ENCODE measurements at regions not wholly inside any gene's neighbourhood (a gene's known extent, or its start where the extent isn't known, plus 50 kb on each side); places are given as distances from the start of the nearest gene placed in this dataset.

DNA sequence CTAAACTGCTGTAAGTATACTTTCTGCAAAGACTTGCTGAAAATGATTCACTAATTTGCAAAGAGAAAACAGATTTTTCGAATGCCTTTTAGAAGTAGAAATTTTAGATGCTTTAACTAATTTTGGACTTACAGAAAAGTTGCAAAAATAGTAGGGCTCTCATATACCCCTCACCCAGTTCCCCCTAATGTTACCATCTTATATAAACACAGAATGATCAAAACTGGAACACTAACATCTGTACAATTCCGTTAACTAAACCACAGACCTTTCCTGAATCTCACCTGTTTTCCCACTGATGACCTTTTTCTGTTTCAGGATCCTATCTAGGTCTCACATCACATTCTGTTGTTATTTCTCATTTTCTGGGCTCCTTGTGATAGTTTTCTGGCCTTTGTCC, 454.8 kb downstream of the SHQ1 start:
- H3K9me3 ChIP-seq (ENCODE audit: control insufficient read depth, insufficient read depth, low read length): no peaks in the 10 kb centered on the region
- H3K79me1 ChIP-seq (ENCODE audit: low read depth in 1 of 2, low read length in 2 of 2): peaks cover 41 to 70% of the 10 kb centered on the region in 2 experiments
- TF ChIP-seq POLR2A (IDR thresholded peaks at IDR 0.05; ENCODE audit: low read depth, low read length) (no peak), RFX5 (IDR thresholded peaks at IDR 0.05; ENCODE audit: low read depth, low read length) (no peak), MAZ (IDR thresholded peaks at IDR 0.05; ENCODE audit: borderline replicate concordance, low read depth, low read length) (no peak), NFE2L2 (IDR thresholded peaks at IDR 0.05; ENCODE audit: low read depth, low read length) (no peak), BHLHE40 (IDR thresholded peaks at IDR 0.05; ENCODE audit: low read depth, low read length) (no peak), RCOR1 (IDR thresholded peaks at IDR 0.05; ENCODE audit: insufficient replicate concordance, low read length) (no peak)
- TF ChIP-seq, protein P1, sequence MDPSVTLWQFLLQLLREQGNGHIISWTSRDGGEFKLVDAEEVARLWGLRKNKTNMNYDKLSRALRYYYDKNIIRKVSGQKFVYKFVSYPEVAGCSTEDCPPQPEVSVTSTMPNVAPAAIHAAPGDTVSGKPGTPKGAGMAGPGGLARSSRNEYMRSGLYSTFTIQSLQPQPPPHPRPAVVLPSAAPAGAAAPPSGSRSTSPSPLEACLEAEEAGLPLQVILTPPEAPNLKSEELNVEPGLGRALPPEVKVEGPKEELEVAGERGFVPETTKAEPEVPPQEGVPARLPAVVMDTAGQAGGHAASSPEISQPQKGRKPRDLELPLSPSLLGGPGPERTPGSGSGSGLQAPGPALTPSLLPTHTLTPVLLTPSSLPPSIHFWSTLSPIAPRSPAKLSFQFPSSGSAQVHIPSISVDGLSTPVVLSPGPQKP (IDR thresholded peaks at IDR 0.05; ENCODE audit: borderline replicate concordance, low read depth, low read length): no peak
- POLR2A ChIA-PET (ENCODE audit: unreplicated experiment): no interaction called here
- no peak overlapping the region for H3K4ac ChIP-seq (ENCODE audit: low read depth, low read length)
- H3K4me3 ChIP-seq (ENCODE audit: insufficient read depth, low read depth, low read length): no peak overlapping the region
- H3K9me1 ChIP-seq (ENCODE audit: insufficient read depth, low read length): peaks cover 6% of the 10 kb centered on the region; the same call in 1 of the 2 replicates
- no peak overlapping the region for H4K5ac ChIP-seq (ENCODE audit: low read depth, low read length)
- H3K56ac ChIP-seq (ENCODE audit: extremely low read depth, insufficient read depth, low read length): no peak overlapping the region
- no peaks in the 10 kb centered on the region for H3K36me3 ChIP-seq (ENCODE audit: control insufficient read depth, insufficient read depth, low read length)
- H3K14ac ChIP-seq (replicated peaks; ENCODE audit: low read depth, low read length): no peak overlapping the region
- H2BK15ac ChIP-seq (ENCODE audit: low read depth, low read length): no peak overlapping the region
- no peak overlapping the region for H2AK5ac ChIP-seq (ENCODE audit: low read depth, low read length)
- CTCF ChIA-PET: no interaction called here
- H3K27me3 ChIP-seq (ENCODE audit: control insufficient read depth, insufficient read depth, low read length): no peaks in the 10 kb centered on the region
- H3K27ac ChIP-seq (ENCODE audit: insufficient read depth, low read length): no peak overlapping the region
- H2BK5ac ChIP-seq (ENCODE audit: low read depth, low read length, poor library complexity, severe bottlenecking): no peak overlapping the region
- H2BK120ac ChIP-seq (ENCODE audit: low read depth, low read length): no peak overlapping the region
- H4K8ac ChIP-seq (ENCODE audit: low read depth in 2 of 2, low read length in 2 of 2): no peak overlapping the region
- dilution Hi-C loops (cut with HindIII; ENCODE audit: low sequenced_read_pairs, unreplicated experiment) (no loop called here), intact Hi-C loops (cut with micrococcal nuclease) (no loop called here), in situ Hi-C loops (cut with MboI; ENCODE audit: low sequenced_read_pairs) (no loop called here)
- peaks cover 85% of the 10 kb centered on the region for H4K20me1 ChIP-seq (ENCODE audit: insufficient read depth, low read length)
- H4K91ac ChIP-seq (ENCODE audit: insufficient read depth, low read depth, low read length): no peak overlapping the region
- H2AFZ ChIP-seq (replicated peaks; ENCODE audit: low read length, poor library complexity): no peak overlapping the region
- H3K4me2 ChIP-seq (ENCODE audit: low read depth, low read length): no peak overlapping the region
- DNase-seq (no peak), ATAC-seq (ENCODE audit: low read depth) (no peak)
- H2AK9ac ChIP-seq (replicated peaks; ENCODE audit: low read depth, low read length, poor library complexity): no peak overlapping the region
- H3K23ac ChIP-seq (ENCODE audit: low read depth, low read length): no peak overlapping the region
- H3K4me1 ChIP-seq (ENCODE audit: control insufficient read depth, insufficient read depth, low read length): peaks cover 6% of the 10 kb centered on the region
- H3K9ac ChIP-seq (ENCODE audit: low read depth, low read length): no peak overlapping the region
- BruUV-seq (replicated peaks): no TSS peak
- WGBS, 2 experiments (ENCODE audit: extremely low coverage in 2 of 2, insufficient read length in 1 of 2): no CpG with 5 or more reads among the region's 2 CpGs
- no peak overlapping the region for H3K18ac ChIP-seq (ENCODE audit: low read depth, low read length)
- H2BK20ac ChIP-seq (ENCODE audit: low read depth, low read length): no peak overlapping the region

Data from IMR-90 (cell line).